ENCODE measurements at regions not wholly inside any gene's neighbourhood (a gene's known extent, or its start where the extent isn't known, plus 50 kb on each side); places are given as distances from the start of the nearest gene placed in this dataset.

GRCh38 chr1:228823200-228823599, 87.9 kb downstream of the RHOU start:
- WGBS, 2 donors (ENCODE audit: low coverage in 1 of 2): 50 to 71% methylated on average over 1 to 3 of the region's 3 CpGs

GRCh38 chr1:228824366-228824765, 89.1 kb downstream of the RHOU start:
- TF ChIP-seq POLR2A (IDR thresholded peaks at IDR 0.05) (no peak), POLR2AphosphoS5 (IDR thresholded peaks at IDR 0.05) (no peak), CTCF (IDR thresholded peaks at IDR 0.05) (no peak), EP300 (IDR thresholded peaks at IDR 0.05) (no peak)
- no peak for ATAC-seq
- WGBS, 2 donors (ENCODE audit: low coverage in 1 of 2): 93 to 100% methylated on average over 4 to 6 of the region's 7 CpGs

More at GRCh38 chr1:228823200-228823599, 87.9 kb downstream of the RHOU start:
- ATAC-seq: no peak
- no peaks in the 10 kb centered on the region for H3K9me3 ChIP-seq
- H3K27ac ChIP-seq: no peak overlapping the region
- no peaks in the 10 kb centered on the region for H3K4me1 ChIP-seq
- no peaks in the 10 kb centered on the region for H3K27me3 ChIP-seq
- TF ChIP-seq POLR2AphosphoS5 (IDR thresholded peaks at IDR 0.05): peak; percentile 16
- TF ChIP-seq POLR2A (IDR thresholded peaks at IDR 0.05): no peak
- H3K4me3 ChIP-seq: no peak overlapping the region
- no peaks in the 10 kb centered on the region for H3K36me3 ChIP-seq

GRCh38 chr1:228825041-228825440, 89.8 kb downstream of the RHOU start:
- no peaks in the 10 kb centered on the region for H3K36me3 ChIP-seq
- peaks cover 0 to under 1% (median 0%) of the 10 kb centered on the region in 3 donors for H3K4me1 ChIP-seq
- no peak for TF ChIP-seq POLR2AphosphoS5 (IDR thresholded peaks at IDR 0.05)
- no peak for TF ChIP-seq EP300 (IDR thresholded peaks at IDR 0.05)
- no peak for TF ChIP-seq CTCF (IDR thresholded peaks at IDR 0.05)
- no peak for TF ChIP-seq POLR2A (IDR thresholded peaks at IDR 0.05)
- ATAC-seq: no peak
- no peaks in the 10 kb centered on the region for H3K9me3 ChIP-seq
- no peak overlapping the region for H3K27ac ChIP-seq
- H3K4me3 ChIP-seq: no peak overlapping the region
- no peaks in the 10 kb centered on the region for H3K27me3 ChIP-seq

More at GRCh38 chr1:228824366-228824765, 89.1 kb downstream of the RHOU start:
- H3K4me1 ChIP-seq: no peaks in the 10 kb centered on the region
- H3K4me3 ChIP-seq: no peak overlapping the region
- H3K36me3 ChIP-seq: no peaks in the 10 kb centered on the region
- H3K27me3 ChIP-seq: no peaks in the 10 kb centered on the region
- no peak overlapping the region for H3K27ac ChIP-seq
- no peaks in the 10 kb centered on the region for H3K9me3 ChIP-seq

- Histone ChIP-seq H3K4me1 (peaks cover 0 to 10% (median 0%) of the 10 kb centered on the region in 3 donors), H3K36me3 (no peaks in the 10 kb centered on the region), H3K4me3 (no peak overlapping the region), H3K27ac (no peak overlapping the region), H3K9me3 (no peaks in the 10 kb centered on the region), H3K27me3 (no peaks in the 10 kb centered on the region)
- TF ChIP-seq CTCF (IDR thresholded peaks at IDR 0.05): no peak
- no peak for TF ChIP-seq POLR2A (IDR thresholded peaks at IDR 0.05)
- TF ChIP-seq EP300 (IDR thresholded peaks at IDR 0.05): no peak
- TF ChIP-seq POLR2AphosphoS5 (IDR thresholded peaks at IDR 0.05): no peak
- WGBS, 2 donors (ENCODE audit: low coverage in 1 of 2): 54 to 74% methylated on average over 3 to 5 of the region's 5 CpGs
- ATAC-seq: no peak
These were observed 90.7 kb downstream of the RHOU start for GRCh38 chr1:228825840-228826484.

DNA sequence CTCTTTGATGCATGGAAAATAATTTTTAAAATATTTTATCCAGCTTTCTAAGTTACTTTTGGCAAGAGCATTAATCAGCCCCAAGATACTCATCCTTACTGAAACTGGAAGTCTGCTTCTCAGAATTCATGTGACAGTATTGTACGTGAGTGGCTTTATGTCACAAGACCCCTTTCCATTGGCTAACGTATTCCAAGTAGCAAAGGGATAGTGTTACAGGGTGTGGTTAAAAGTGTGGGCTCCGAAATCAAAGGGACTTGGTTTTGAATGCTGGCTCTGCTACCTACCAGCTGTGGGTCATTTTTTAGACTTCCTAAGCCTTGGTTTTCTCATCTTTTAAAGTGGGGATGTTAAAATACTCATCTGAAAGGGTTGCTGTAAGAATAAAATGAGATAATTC, 91.7 kb downstream of the RHOU start:
- 57 to 63% methylated on average over 3 of the region's 3 CpGs for WGBS, 2 donors (ENCODE audit: low coverage in 1 of 2)
- Histone ChIP-seq H3K27ac (no peak overlapping the region), H3K27me3 (no peaks in the 10 kb centered on the region), H3K9me3 (no peaks in the 10 kb centered on the region), H3K36me3 (no peaks in the 10 kb centered on the region), H3K4me1 (peaks cover 0 to 14% (median 0%) of the 10 kb centered on the region in 3 donors), H3K4me3 (no peak overlapping the region)
- TF ChIP-seq POLR2A (IDR thresholded peaks at IDR 0.05) (no peak), EP300 (IDR thresholded peaks at IDR 0.05) (no peak), CTCF (IDR thresholded peaks at IDR 0.05) (no peak), POLR2AphosphoS5 (IDR thresholded peaks at IDR 0.05) (no peak)
- peak; percentile 41 for ATAC-seq
